ENCODE measurements at regions not wholly inside any gene's neighbourhood (a gene's known extent, or its start where the extent isn't known, plus 50 kb on each side); places are given as distances from the start of the nearest gene placed in this dataset.
A peak's percentile ranks its signal among the peaks of the same experiment; 100 is the strongest.
"Not testable (repeated sequence)": the region's sequence is repeated elsewhere in the genome, so short reads cannot be mapped to it uniquely, and the experiment has no call there.

DNA sequence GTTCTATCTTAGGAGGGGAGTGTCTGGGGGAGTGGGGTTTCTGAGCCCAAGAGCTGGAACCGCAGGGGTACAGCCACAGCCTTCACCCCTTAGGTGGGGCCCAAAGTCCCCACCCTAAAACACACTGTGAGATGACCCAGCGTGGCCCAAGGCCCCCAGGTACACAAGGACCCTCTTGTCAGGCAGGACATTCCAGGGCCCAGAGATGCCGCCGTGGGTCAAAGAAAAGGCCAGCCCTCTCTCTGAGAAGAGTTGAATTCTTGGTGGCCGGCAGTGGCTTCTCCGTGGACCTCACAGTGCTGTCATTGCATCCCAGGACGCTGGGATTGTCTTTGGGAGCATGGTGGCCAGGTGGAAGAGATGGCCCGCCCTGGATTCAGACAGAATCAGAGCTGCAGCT is 176.3 kb upstream of the C1orf174 start:
- 79% methylated on average over 6 of the region's 8 CpGs for WGBS (ENCODE audit: insufficient coverage)
- DNase-seq: no peak
- H3K27ac ChIP-seq (ENCODE audit: low read length): no peak overlapping the region
- H3K9me3 ChIP-seq (replicated peaks; ENCODE audit: control insufficient read depth, low read depth, low read length): no peaks in the 10 kb centered on the region
- no peaks in the 10 kb centered on the region for H3K36me3 ChIP-seq (ENCODE audit: control insufficient read depth, insufficient read depth, low read length)
- H3K4me3 ChIP-seq (ENCODE audit: low read length): no peak overlapping the region
- H3K27me3 ChIP-seq (ENCODE audit: control insufficient read depth, insufficient read depth, low read length): peaks cover 13% of the 10 kb centered on the region
- peaks cover 8% of the 10 kb centered on the region for H3K4me1 ChIP-seq (ENCODE audit: control insufficient read depth, insufficient read depth, low read length)

DNA sequence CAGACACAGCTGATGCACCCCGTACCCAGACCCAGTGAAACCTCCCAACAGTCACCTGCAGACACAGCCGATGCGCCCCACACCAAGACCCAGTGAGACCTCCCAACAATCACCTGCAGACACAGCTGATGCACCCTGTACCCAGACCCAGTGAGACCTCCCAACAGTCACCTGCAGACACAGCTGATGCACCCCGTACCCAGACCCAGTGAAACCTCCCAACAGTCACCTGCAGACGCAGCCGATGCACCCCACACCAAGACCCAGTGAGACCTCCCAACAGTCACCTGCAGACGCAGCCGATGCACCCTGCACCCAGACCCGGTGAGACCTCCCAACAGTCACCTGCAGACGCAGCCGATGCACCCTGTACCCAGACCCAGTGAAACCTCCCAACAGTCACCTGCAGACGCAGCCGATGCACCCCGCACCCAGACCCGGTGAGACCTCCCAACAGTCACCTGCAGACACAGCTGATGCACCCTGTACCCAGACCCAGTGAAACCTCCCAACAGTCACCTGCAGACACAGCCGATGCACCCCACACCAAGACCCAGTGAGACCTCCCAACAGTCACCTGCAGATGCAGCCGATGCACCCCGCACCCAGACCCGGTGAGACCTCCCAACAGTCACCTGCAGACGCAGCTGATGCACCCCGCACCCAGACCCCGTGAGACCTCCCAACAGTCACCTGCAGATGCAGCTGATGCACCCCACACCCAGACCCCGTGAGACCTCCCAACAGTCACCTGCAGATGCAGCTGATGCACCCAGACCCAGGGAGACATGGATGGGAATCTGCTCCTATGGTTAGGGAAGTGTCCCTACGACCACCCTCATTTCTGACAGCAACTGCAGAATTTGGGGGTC is 178.3 kb upstream of the C1orf174 start:
- not testable (repeated sequence) for DNase-seq; H3K4me3 ChIP-seq (ENCODE audit: low read length); H3K4me1 ChIP-seq (ENCODE audit: control insufficient read depth, insufficient read depth, low read length); H3K9me3 ChIP-seq (replicated peaks; ENCODE audit: control insufficient read depth, low read depth, low read length); H3K27ac ChIP-seq (ENCODE audit: low read length); H3K36me3 ChIP-seq (ENCODE audit: control insufficient read depth, insufficient read depth, low read length)
- peaks cover 16% of the 10 kb centered on the region for H3K27me3 ChIP-seq (ENCODE audit: control insufficient read depth, insufficient read depth, low read length)
- WGBS (ENCODE audit: insufficient coverage): 88% methylated on average over 10 of the region's 24 CpGs

DNA sequence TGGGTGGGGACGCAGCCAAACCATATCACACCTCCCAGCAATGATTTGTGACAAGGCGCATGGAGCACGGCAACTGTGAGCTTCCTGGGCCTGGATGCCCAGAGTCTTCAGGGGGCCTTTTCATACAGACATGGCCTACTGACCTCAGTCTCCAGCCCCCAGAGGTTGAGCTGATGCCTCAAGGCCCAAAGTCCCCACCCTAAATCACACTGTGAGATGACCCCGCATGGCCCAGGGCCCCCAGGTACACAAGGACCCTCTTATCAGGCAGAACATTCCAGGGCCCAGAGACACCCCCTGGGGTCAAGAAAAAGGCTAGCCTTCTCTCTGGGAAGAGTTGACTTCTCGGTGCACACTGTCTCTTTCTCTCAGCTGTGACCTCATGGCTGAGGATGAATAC is 179.7 kb upstream of the C1orf174 start:
- DNase-seq: no peak
- Histone ChIP-seq H3K36me3 (ENCODE audit: control insufficient read depth, insufficient read depth, low read length) (no peaks in the 10 kb centered on the region), H3K4me3 (ENCODE audit: low read length) (no peak overlapping the region), H3K4me1 (ENCODE audit: control insufficient read depth, insufficient read depth, low read length) (peaks cover 4% of the 10 kb centered on the region), H3K9me3 (replicated peaks; ENCODE audit: control insufficient read depth, low read depth, low read length) (no peaks in the 10 kb centered on the region), H3K27me3 (ENCODE audit: control insufficient read depth, insufficient read depth, low read length) (peaks cover 21% of the 10 kb centered on the region), H3K27ac (ENCODE audit: low read length) (no peak overlapping the region)
- WGBS (ENCODE audit: insufficient coverage): 61% methylated on average over 3 of the region's 5 CpGs

DNA sequence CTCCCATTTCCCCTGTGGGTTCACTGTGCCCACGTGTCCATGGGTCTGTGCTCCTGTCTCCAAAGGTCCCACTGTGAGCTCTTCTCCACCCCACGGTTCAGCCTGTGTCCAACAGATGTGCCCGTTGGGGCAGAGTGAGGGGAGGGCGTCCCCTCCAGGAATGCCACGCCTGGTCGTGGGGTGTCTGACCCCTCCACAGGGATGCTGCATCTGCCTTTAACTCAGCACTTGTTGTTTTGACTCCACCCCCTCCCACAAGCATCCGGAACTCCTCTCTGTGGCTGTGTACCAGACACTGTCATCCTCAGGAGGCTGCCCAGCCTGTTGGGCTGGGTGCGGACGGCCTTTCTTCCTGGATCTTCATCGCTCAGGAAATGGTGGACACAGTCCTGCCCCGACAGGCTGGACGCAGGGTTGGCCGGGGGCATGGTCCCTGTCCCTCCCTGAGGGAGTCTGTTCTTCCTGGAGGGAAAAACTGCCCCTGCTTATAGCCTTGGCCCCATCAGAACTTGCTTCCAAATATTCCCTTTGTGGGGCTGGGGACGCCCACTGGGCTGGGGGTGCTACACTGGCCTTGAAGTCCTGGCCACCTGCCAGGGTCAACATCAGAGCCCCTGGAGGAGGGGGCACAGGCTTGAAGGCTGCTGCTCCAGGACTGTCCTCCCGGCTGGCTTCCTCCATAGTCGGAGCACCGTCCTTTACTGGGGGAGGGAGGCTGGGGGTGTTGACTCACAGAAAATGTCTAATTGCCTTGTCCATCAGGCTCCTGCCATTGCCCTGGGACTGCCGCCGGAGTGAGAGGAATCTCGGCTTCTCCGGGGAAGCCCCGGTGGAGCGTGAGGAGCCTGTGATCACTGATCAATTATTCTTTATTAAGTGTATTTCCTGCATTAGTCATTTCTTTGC is 182.0 kb upstream of the C1orf174 start:
- H3K9me3 ChIP-seq (replicated peaks; ENCODE audit: control insufficient read depth, low read depth, low read length): no peaks in the 10 kb centered on the region
- no peak overlapping the region for H3K4me3 ChIP-seq (ENCODE audit: low read length)
- H3K36me3 ChIP-seq (ENCODE audit: control insufficient read depth, insufficient read depth, low read length): no peaks in the 10 kb centered on the region
- no peak overlapping the region for H3K27ac ChIP-seq (ENCODE audit: low read length)
- WGBS (ENCODE audit: insufficient coverage): 52% methylated on average over 16 of the region's 23 CpGs
- H3K27me3 ChIP-seq (ENCODE audit: control insufficient read depth, insufficient read depth, low read length): peaks cover 23% of the 10 kb centered on the region
- no peak for DNase-seq
- peaks cover 4% of the 10 kb centered on the region for H3K4me1 ChIP-seq (ENCODE audit: control insufficient read depth, insufficient read depth, low read length)

DNA sequence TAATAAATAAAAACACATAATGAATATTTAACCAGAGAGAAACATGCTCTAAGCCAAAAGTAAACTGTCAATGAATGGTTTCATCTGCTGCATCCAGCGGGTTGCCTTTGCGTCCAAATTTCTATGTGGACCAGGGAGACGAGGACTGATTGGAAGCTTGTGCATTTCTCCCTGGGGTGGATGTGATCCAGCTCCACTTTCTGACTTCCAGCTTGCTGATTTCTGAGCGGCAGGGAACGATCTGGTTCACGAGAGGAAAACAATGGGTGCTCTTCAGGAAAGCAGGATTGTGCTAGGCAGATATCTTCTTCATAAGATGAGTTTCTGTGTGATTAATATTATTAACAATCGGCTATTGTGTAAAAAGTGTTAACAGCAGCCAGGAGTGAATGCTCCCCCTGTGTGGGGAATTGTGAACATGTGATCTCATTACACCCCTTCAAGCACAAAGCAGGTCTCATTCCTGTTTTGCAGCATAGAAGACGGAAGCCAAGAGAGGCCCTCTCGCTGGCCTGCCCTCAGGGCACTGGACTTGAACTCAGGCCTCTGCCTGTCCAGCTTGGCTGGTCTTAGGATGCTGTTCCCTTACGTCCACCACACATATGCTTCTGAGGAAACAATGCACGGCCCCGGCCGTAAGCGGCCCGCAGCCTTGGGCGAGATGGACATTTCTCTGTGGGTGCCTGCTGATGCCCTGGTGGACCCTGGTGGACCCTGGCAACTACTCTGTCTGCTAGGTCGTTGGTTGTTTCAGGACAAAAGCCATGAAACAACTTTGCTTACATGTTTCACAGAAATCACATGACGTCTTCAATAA is 183.4 kb upstream of the C1orf174 start:
- H3K27ac ChIP-seq (ENCODE audit: low read length): no peak overlapping the region
- DNase-seq: peak; percentile 33
- 53% methylated on average over 15 of the region's 18 CpGs for WGBS (ENCODE audit: insufficient coverage)
- no peaks in the 10 kb centered on the region for H3K36me3 ChIP-seq (ENCODE audit: control insufficient read depth, insufficient read depth, low read length)
- H3K9me3 ChIP-seq (replicated peaks; ENCODE audit: control insufficient read depth, low read depth, low read length): no peaks in the 10 kb centered on the region
- no peak overlapping the region for H3K4me3 ChIP-seq (ENCODE audit: low read length)
- peaks cover 23% of the 10 kb centered on the region for H3K27me3 ChIP-seq (ENCODE audit: control insufficient read depth, insufficient read depth, low read length)
- H3K4me1 ChIP-seq (ENCODE audit: control insufficient read depth, insufficient read depth, low read length): peaks cover 4% of the 10 kb centered on the region

DNA sequence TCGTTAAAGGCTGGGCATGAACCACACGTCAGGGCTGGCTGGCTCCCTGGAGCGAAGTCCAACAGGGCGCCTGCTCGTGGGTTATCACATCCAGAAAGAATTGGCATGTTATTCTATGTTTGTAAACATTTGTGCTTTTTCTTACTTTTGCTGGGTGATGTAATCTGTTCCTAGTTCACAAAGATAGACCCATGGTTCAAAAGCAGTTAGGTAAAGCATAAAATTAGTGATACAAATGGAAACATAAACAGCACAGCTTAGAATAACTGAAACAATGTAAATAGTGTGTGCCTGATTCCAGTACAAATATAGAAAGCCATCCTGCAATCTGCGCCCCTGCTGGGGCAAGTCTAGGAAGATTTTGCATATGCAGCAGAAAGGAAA is 184.0 kb upstream of the C1orf174 start:
- H3K27me3 ChIP-seq (ENCODE audit: control insufficient read depth, insufficient read depth, low read length): peaks cover 23% of the 10 kb centered on the region
- WGBS (ENCODE audit: insufficient coverage): 70% methylated on average over 2 of the region's 6 CpGs
- peaks cover 4% of the 10 kb centered on the region for H3K4me1 ChIP-seq (ENCODE audit: control insufficient read depth, insufficient read depth, low read length)
- no peaks in the 10 kb centered on the region for H3K36me3 ChIP-seq (ENCODE audit: control insufficient read depth, insufficient read depth, low read length)
- no peaks in the 10 kb centered on the region for H3K9me3 ChIP-seq (replicated peaks; ENCODE audit: control insufficient read depth, low read depth, low read length)
- no peak for DNase-seq
- no peak overlapping the region for H3K4me3 ChIP-seq (ENCODE audit: low read length)
- no peak overlapping the region for H3K27ac ChIP-seq (ENCODE audit: low read length)

DNA sequence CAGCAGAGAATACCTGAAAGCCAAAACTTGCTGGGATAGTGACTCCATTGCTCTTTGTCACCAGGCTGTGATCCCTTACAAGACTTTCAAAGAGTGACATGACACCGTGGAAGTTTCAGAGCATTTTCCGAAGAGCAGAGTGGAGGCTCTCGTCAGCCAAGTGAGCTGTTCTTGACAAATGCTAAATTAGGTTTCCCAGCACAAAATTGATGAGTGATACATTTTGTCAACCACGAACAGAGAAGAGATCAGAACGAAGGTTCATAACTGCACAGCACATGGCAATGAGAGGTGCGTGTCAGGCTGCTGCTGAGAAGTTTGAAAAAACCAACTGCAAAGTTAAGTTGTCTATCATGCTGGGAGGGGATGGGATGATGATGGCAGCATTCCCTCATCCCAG is 184.4 kb upstream of the C1orf174 start:
- peaks cover 23% of the 10 kb centered on the region for H3K27me3 ChIP-seq (ENCODE audit: control insufficient read depth, insufficient read depth, low read length)
- H3K9me3 ChIP-seq (replicated peaks; ENCODE audit: control insufficient read depth, low read depth, low read length): no peaks in the 10 kb centered on the region
- H3K27ac ChIP-seq (ENCODE audit: low read length): no peak overlapping the region
- no peak overlapping the region for H3K4me3 ChIP-seq (ENCODE audit: low read length)
- WGBS (ENCODE audit: insufficient coverage): 70% methylated on average over 6 of the region's 6 CpGs
- DNase-seq: no peak
- H3K4me1 ChIP-seq (ENCODE audit: control insufficient read depth, insufficient read depth, low read length): peaks cover 4% of the 10 kb centered on the region
- H3K36me3 ChIP-seq (ENCODE audit: control insufficient read depth, insufficient read depth, low read length): no peaks in the 10 kb centered on the region

DNA sequence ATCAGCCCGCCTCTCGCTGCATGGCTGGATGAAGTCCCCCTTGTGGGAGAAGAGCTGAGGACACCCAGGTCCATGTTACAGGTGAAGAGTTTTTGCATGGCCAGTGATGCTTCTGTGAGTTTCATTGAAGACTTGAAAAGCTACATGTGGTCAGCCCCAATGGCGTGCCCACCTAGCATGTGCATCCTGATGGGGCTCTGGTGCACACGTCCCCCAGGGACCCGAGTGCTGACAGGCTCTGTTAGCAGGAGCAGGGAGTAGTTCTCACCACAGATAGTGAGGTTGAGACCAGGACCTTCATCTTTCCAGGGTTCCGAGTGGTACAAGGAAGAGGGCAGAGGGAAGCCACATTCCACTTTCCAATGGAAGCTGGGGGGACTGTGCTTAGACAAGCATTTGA is 184.8 kb upstream of the C1orf174 start:
- Histone ChIP-seq H3K4me3 (ENCODE audit: low read length) (no peak overlapping the region), H3K27me3 (ENCODE audit: control insufficient read depth, insufficient read depth, low read length) (peaks cover 23% of the 10 kb centered on the region), H3K36me3 (ENCODE audit: control insufficient read depth, insufficient read depth, low read length) (no peaks in the 10 kb centered on the region), H3K9me3 (replicated peaks; ENCODE audit: control insufficient read depth, low read depth, low read length) (no peaks in the 10 kb centered on the region), H3K4me1 (ENCODE audit: control insufficient read depth, insufficient read depth, low read length) (peaks cover 4% of the 10 kb centered on the region), H3K27ac (ENCODE audit: low read length) (no peak overlapping the region)
- 77% methylated on average over 5 of the region's 6 CpGs for WGBS (ENCODE audit: insufficient coverage)
- no peak for DNase-seq

DNA sequence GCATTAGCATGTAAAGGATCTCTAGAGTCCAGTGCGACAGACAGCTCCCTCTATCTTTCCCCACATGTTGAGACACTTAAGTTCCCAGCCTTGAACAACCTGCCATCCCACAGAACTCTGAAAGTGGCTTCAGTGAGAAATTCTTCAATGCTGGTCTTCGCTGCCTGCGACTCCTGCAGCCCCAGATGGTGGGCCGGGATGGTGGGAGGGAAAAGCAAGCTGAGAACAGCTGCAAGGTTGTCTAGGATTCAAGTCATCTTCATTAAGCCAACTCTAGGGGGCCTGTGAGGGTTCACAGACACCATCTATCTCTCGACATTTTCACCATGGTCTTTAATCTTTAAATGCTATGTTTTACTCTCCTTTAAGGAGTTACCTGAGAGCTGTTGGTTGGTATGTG is 185.5 kb upstream of the C1orf174 start:
- H3K27me3 ChIP-seq (ENCODE audit: control insufficient read depth, insufficient read depth, low read length): peaks cover 23% of the 10 kb centered on the region
- WGBS (ENCODE audit: insufficient coverage): 50% methylated on average over 1 of the region's 5 CpGs

More for the DNA sequence above, 185.5 kb upstream of the C1orf174 start:
- H3K36me3 ChIP-seq (ENCODE audit: control insufficient read depth, insufficient read depth, low read length): no peaks in the 10 kb centered on the region
- H3K4me1 ChIP-seq (ENCODE audit: control insufficient read depth, insufficient read depth, low read length): peaks cover 4% of the 10 kb centered on the region
- no peaks in the 10 kb centered on the region for H3K9me3 ChIP-seq (replicated peaks; ENCODE audit: control insufficient read depth, low read depth, low read length)
- no peak for DNase-seq
- no peak overlapping the region for H3K4me3 ChIP-seq (ENCODE audit: low read length)
- no peak overlapping the region for H3K27ac ChIP-seq (ENCODE audit: low read length)
